ENCODE measurements at regions not wholly inside any gene's neighbourhood (a gene's known extent, or its start where the extent isn't known, plus 50 kb on each side); places are given as distances from the start of the nearest gene placed in this dataset.

DNA sequence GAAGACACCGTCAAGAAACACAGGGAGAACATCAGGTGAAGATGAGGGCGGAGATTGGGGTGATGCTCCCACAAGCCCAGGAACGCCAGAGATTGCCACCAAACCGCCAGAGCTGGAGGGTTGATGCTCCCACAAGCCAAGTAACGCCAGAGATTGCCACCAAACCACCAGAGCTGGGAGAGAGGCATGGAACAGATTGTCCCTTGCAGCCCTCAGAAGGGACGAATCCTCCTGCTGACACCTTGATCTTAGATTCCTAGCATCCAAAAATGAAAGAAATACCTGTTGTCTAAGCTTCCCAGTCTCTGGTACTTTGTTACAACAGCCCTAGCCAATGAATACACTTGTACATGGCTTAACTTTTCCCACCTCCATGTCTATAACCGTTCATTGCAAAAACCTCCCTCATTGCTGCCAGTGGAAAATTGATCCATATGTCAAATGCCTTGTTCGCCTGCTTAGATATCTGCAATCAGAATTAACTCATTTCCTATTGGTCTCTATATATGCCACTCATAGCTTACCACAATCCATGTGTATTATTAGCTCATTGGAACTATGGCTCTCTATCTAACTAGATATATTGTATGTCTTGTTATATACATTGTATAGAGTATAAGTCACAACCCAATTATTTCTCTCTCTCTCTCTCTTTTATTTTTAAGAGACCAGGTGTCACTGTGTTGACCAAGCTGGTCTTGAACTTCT is 127.4 kb downstream of the ADSS2 start:
- Histone ChIP-seq H3K4me3 (replicated peaks; ENCODE audit: low read depth, low read length) (peak overlapping the region; percentile 1), H3K36me3 (ENCODE audit: control insufficient read depth, insufficient read depth, low read length) (no peaks in the 10 kb centered on the region), H3K27me3 (replicated peaks; ENCODE audit: control insufficient read depth, insufficient read depth, low read length) (no peaks in the 10 kb centered on the region)
- no peak for DNase-seq (ENCODE audit: extremely low read depth, insufficient read length)
- TF ChIP-seq, protein P1, sequence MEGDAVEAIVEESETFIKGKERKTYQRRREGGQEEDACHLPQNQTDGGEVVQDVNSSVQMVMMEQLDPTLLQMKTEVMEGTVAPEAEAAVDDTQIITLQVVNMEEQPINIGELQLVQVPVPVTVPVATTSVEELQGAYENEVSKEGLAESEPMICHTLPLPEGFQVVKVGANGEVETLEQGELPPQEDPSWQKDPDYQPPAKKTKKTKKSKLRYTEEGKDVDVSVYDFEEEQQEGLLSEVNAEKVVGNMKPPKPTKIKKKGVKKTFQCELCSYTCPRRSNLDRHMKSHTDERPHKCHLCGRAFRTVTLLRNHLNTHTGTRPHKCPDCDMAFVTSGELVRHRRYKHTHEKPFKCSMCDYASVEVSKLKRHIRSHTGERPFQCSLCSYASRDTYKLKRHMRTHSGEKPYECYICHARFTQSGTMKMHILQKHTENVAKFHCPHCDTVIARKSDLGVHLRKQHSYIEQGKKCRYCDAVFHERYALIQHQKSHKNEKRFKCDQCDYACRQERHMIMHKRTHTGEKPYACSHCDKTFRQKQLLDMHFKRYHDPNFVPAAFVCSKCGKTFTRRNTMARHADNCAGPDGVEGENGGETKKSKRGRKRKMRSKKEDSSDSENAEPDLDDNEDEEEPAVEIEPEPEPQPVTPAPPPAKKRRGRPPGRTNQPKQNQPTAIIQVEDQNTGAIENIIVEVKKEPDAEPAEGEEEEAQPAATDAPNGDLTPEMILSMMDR (IDR thresholded peaks at IDR 0.05; ENCODE audit: insufficient read depth, low read length, poor library complexity, severe bottlenecking): no peak

DNA sequence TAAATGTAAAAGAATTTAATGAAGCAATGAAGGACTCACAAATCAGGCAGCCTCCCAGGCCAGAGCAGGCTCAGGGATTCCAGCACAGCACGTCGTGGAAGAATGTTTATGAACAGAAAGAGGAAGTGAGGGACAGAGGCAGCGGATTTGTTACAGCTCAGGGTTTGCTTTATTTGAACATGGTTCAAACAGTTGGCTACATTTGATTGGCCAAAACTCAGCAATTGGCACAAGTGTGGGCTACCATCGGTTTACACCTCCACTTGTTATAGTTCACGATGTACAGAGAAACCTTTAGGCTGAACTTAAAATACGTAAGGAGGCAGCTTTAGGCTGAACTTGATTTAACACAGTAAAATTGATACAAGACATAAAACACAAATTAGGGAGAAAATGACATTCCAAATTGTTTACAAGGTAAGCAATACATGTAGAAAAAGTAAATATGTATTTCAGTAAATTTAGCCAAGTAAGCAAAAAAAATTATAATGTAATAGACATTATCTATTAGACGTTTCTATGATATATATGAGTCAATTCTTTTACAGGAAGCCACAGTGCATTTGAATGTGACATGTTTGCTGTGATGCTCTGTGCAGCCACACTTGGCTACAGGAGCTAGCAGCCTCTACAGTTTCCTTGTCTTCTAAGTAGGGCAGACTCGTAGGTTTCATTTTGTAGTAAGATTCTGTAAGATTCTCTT is 126.5 kb downstream of the ADSS2 start:
- TF ChIP-seq, protein P1 (IDR thresholded peaks at IDR 0.05; ENCODE audit: insufficient read depth, low read length, poor library complexity, severe bottlenecking): no peak
- H3K27me3 ChIP-seq (replicated peaks; ENCODE audit: control insufficient read depth, insufficient read depth, low read length): no peaks in the 10 kb centered on the region
- H3K36me3 ChIP-seq (ENCODE audit: control insufficient read depth, insufficient read depth, low read length): no peaks in the 10 kb centered on the region
- H3K4me3 ChIP-seq (replicated peaks; ENCODE audit: low read depth, low read length): peak overlapping the region; percentile 1; the same call in 1 of the 2 replicates
- no peak for DNase-seq (ENCODE audit: extremely low read depth, insufficient read length)

GRCh38 chr1:244326757-244327156 is 125.0 kb downstream of the ADSS2 start:
- Histone ChIP-seq H3K4me3 (replicated peaks; ENCODE audit: low read depth, low read length) (no peak overlapping the region), H3K27me3 (replicated peaks; ENCODE audit: control insufficient read depth, insufficient read depth, low read length) (no peaks in the 10 kb centered on the region), H3K36me3 (ENCODE audit: control insufficient read depth, insufficient read depth, low read length) (no peaks in the 10 kb centered on the region)
- DNase-seq (ENCODE audit: extremely low read depth, insufficient read length): no peak
- TF ChIP-seq, protein P1 (IDR thresholded peaks at IDR 0.05; ENCODE audit: insufficient read depth, low read length, poor library complexity, severe bottlenecking): no peak

DNA sequence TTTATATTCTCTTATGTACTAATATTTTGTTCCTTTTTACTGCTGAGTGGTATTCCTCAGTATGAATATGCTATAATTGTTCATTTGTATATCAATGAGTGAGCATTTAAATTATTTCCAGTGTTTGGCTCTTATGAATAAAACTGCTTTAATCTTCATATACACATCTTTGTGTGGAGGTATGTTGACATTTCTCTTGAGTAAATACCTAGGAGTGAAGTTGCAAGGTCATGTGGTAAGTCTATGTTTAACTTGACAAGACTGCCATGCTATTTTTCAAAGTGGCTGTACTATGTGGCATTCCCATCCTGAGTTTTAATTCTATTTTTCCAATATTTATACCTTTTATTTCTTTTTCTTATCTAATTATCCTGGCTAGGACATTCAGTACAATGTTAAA is 124.2 kb downstream of the ADSS2 start:
- Histone ChIP-seq H3K36me3 (ENCODE audit: control insufficient read depth, insufficient read depth, low read length) (no peaks in the 10 kb centered on the region), H3K4me3 (replicated peaks; ENCODE audit: low read depth, low read length) (no peak overlapping the region), H3K27me3 (replicated peaks; ENCODE audit: control insufficient read depth, insufficient read depth, low read length) (no peaks in the 10 kb centered on the region)
- no peak for DNase-seq (ENCODE audit: extremely low read depth, insufficient read length)
- TF ChIP-seq, protein P1 (IDR thresholded peaks at IDR 0.05; ENCODE audit: insufficient read depth, low read length, poor library complexity, severe bottlenecking): no peak

- DNase-seq (ENCODE audit: extremely low read depth, insufficient read length): no peak
- no peaks in the 10 kb centered on the region for H3K27me3 ChIP-seq (replicated peaks; ENCODE audit: control insufficient read depth, insufficient read depth, low read length)
- H3K36me3 ChIP-seq (ENCODE audit: control insufficient read depth, insufficient read depth, low read length): no peaks in the 10 kb centered on the region
- TF ChIP-seq, protein P1 (IDR thresholded peaks at IDR 0.05; ENCODE audit: insufficient read depth, low read length, poor library complexity, severe bottlenecking): no peak
- H3K4me3 ChIP-seq (replicated peaks; ENCODE audit: low read depth, low read length): no peak overlapping the region
Measured at GRCh38 chr1:244328476-244328875, 123.2 kb downstream of the ADSS2 start.
